HepG2 (cell line): ENCODE measurements at regions not wholly inside any gene's neighbourhood (a gene's known extent, or its start where the extent isn't known, plus 50 kb on each side); places are given as distances from the start of the nearest gene placed in this dataset.
A peak's percentile ranks its signal among the peaks of the same experiment; 100 is the strongest.

Experiments
- JUN ChIP-seq: sonication (generic); formaldehyde crosslinking; IDR thresholded peaks from 2 replicates; pipeline ENCODE4 v1.4.0; 2020; ENCODE audit warnings: mild to moderate bottlenecking, missing genetic modification reagents
- KDM5B ChIP-seq: sonication (generic); formaldehyde crosslinking; IDR thresholded peaks from 2 replicates; pipeline ENCODE4 v1.4.0; 2020; ENCODE audit warnings: missing genetic modification reagents, mild to moderate bottlenecking, borderline replicate concordance
- NFATC3 ChIP-seq: sonication (generic); formaldehyde crosslinking; IDR thresholded peaks from 2 replicates; pipeline ENCODE4 v1.5.1; 2020; ENCODE audit warnings: mild to moderate bottlenecking, missing genetic modification reagents
- NRL ChIP-seq: sonication (generic); formaldehyde crosslinking; IDR thresholded peaks from 2 replicates; pipeline ENCODE4 v1.5.0; 2020; ENCODE audit warnings: missing genetic modification reagents, mild to moderate bottlenecking, moderate library complexity, borderline replicate concordance
- RARA ChIP-seq: IDR thresholded peaks from 2 replicates; pipeline ENCODE4 v1.6.1; 2016; ENCODE audit warnings: missing genetic modification reagents, missing compliant biosample characterization
- RFX5 ChIP-seq: IDR thresholded peaks from 2 replicates; pipeline ENCODE4 v1.6.1; 2011; ENCODE audit warnings: low read depth, low read length, improper control_type of control experiment
- SOX5 ChIP-seq: IDR thresholded peaks from 2 replicates; pipeline ENCODE4 v1.6.1; 2016; ENCODE audit warnings: borderline replicate concordance
- TBP ChIP-seq: sonication (generic); formaldehyde crosslinking; IDR thresholded peaks from 2 replicates; pipeline ENCODE4 v1.5.0; 2020; ENCODE audit warnings: missing genetic modification reagents
- ZFYVE20 ChIP-seq: sonication (generic); formaldehyde crosslinking; IDR thresholded peaks from 2 replicates; pipeline ENCODE4 v1.8.0; 2023; ENCODE audit warnings: low read depth, mild to moderate bottlenecking, moderate library complexity, missing genetic modification reagents, borderline replicate concordance
- ZNF850 ChIP-seq: sonication (generic); formaldehyde crosslinking; conservative IDR thresholded peaks from 2 replicates; pipeline ENCODE4 v1.9.0; 2021; ENCODE audit warnings: mild to moderate bottlenecking, missing genetic modification reagents
- ZSCAN9 ChIP-seq: IDR thresholded peaks from 2 replicates; pipeline ENCODE4 v1.6.1; 2016; ENCODE audit warnings: borderline replicate concordance
- TF ChIP-seq, protein P1 (sequence below): sonication (generic); formaldehyde crosslinking; IDR thresholded peaks from 2 replicates; pipeline ENCODE4 v1.5.0; 2020; ENCODE audit warnings: missing genetic modification reagents
- TF ChIP-seq, protein P2 (sequence below): sonication (generic); formaldehyde crosslinking; IDR thresholded peaks from 2 replicates; pipeline ENCODE4 v1.9.0; 2021; ENCODE audit warnings: missing genetic modification reagents, borderline replicate concordance
- TF ChIP-seq, protein P3 (sequence below): sonication (generic); formaldehyde crosslinking; IDR thresholded peaks from 2 replicates; pipeline ENCODE4 v1.5.1; 2020; ENCODE audit warnings: mild to moderate bottlenecking, missing genetic modification reagents, borderline replicate concordance
- TF ChIP-seq, protein P4 (sequence below): IDR thresholded peaks from 2 replicates; pipeline ENCODE4 v1.4.0; 2020; ENCODE audit warnings: mild to moderate bottlenecking, missing genetic modification reagents
- TF ChIP-seq, protein P5 (sequence below): sonication (generic); formaldehyde crosslinking; IDR thresholded peaks from 2 replicates; pipeline ENCODE4 v1.5.0; 2020; ENCODE audit warnings: mild to moderate bottlenecking, missing genetic modification reagents, moderate library complexity

DNA sequence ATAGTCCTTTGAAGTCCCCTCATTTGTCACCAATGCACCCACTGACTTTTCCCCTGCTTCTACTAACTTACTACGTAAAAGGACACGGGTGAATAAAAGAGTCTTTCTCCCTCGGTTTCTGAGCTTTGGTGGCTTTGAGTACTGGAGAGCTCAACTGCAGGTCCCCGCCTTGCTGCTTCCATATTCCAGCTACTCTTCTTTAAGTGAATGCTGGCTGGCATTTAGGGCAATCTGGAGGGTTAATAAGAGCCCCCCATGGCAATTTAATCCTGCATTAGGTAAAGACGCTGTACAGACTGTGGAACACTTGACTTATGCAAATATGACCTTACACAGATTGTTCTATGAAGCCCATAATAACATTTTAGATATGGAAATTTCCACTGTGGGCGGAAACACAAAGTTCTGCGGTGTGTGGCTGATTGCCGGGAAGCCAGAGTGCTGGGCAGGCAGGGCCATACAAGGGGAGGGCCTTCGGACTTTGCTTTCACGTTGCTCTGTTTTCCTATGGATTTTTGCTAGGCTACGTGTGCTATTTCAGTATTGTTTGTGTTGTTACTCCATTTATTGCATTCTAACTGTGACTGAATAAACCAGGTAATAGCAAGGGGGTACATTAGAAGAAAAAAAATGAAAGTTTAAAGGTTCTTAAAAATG is 97.5 kb downstream of the SLC10A2 start (continued):
- TF ChIP-seq, protein P1, sequence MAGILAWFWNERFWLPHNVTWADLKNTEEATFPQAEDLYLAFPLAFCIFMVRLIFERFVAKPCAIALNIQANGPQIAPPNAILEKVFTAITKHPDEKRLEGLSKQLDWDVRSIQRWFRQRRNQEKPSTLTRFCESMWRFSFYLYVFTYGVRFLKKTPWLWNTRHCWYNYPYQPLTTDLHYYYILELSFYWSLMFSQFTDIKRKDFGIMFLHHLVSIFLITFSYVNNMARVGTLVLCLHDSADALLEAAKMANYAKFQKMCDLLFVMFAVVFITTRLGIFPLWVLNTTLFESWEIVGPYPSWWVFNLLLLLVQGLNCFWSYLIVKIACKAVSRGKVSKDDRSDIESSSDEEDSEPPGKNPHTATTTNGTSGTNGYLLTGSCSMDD (CRISPR knock-in tag): no peak
- TF ChIP-seq, protein P2, sequence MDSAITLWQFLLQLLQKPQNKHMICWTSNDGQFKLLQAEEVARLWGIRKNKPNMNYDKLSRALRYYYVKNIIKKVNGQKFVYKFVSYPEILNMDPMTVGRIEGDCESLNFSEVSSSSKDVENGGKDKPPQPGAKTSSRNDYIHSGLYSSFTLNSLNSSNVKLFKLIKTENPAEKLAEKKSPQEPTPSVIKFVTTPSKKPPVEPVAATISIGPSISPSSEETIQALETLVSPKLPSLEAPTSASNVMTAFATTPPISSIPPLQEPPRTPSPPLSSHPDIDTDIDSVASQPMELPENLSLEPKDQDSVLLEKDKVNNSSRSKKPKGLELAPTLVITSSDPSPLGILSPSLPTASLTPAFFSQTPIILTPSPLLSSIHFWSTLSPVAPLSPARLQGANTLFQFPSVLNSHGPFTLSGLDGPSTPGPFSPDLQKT (CRISPR knock-in tag): no peak
- TF ChIP-seq RFX5 (no peak), SOX5 (CRISPR knock-in tag) (peak; percentile 29; the same call in 1 of the 2 replicates), JUN (CRISPR knock-in tag) (no peak), ZSCAN9 (no peak), ZNF850 (CRISPR knock-in tag) (no peak), TBP (CRISPR knock-in tag) (no peak), RARA (CRISPR knock-in tag) (peak; percentile 17; the same call in 1 of the 2 replicates), ZFYVE20 (CRISPR knock-in tag) (no peak), NRL (CRISPR knock-in tag) (no peak), NFATC3 (CRISPR knock-in tag) (no peak), KDM5B (no peak)
- TF ChIP-seq, protein P3, sequence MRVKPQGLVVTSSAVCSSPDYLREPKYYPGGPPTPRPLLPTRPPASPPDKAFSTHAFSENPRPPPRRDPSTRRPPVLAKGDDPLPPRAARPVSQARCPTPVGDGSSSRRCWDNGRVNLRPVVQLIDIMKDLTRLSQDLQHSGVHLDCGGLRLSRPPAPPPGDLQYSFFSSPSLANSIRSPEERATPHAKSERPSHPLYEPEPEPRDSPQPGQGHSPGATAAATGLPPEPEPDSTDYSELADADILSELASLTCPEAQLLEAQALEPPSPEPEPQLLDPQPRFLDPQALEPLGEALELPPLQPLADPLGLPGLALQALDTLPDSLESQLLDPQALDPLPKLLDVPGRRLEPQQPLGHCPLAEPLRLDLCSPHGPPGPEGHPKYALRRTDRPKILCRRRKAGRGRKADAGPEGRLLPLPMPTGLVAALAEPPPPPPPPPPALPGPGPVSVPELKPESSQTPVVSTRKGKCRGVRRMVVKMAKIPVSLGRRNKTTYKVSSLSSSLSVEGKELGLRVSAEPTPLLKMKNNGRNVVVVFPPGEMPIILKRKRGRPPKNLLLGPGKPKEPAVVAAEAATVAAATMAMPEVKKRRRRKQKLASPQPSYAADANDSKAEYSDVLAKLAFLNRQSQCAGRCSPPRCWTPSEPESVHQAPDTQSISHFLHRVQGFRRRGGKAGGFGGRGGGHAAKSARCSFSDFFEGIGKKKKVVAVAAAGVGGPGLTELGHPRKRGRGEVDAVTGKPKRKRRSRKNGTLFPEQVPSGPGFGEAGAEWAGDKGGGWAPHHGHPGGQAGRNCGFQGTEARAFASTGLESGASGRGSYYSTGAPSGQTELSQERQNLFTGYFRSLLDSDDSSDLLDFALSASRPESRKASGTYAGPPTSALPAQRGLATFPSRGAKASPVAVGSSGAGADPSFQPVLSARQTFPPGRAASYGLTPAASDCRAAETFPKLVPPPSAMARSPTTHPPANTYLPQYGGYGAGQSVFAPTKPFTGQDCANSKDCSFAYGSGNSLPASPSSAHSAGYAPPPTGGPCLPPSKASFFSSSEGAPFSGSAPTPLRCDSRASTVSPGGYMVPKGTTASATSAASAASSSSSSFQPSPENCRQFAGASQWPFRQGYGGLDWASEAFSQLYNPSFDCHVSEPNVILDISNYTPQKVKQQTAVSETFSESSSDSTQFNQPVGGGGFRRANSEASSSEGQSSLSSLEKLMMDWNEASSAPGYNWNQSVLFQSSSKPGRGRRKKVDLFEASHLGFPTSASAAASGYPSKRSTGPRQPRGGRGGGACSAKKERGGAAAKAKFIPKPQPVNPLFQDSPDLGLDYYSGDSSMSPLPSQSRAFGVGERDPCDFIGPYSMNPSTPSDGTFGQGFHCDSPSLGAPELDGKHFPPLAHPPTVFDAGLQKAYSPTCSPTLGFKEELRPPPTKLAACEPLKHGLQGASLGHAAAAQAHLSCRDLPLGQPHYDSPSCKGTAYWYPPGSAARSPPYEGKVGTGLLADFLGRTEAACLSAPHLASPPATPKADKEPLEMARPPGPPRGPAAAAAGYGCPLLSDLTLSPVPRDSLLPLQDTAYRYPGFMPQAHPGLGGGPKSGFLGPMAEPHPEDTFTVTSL (CRISPR knock-in tag): peak; percentile 54; the same call in 1 of the 2 replicates
- TF ChIP-seq, protein P4, sequence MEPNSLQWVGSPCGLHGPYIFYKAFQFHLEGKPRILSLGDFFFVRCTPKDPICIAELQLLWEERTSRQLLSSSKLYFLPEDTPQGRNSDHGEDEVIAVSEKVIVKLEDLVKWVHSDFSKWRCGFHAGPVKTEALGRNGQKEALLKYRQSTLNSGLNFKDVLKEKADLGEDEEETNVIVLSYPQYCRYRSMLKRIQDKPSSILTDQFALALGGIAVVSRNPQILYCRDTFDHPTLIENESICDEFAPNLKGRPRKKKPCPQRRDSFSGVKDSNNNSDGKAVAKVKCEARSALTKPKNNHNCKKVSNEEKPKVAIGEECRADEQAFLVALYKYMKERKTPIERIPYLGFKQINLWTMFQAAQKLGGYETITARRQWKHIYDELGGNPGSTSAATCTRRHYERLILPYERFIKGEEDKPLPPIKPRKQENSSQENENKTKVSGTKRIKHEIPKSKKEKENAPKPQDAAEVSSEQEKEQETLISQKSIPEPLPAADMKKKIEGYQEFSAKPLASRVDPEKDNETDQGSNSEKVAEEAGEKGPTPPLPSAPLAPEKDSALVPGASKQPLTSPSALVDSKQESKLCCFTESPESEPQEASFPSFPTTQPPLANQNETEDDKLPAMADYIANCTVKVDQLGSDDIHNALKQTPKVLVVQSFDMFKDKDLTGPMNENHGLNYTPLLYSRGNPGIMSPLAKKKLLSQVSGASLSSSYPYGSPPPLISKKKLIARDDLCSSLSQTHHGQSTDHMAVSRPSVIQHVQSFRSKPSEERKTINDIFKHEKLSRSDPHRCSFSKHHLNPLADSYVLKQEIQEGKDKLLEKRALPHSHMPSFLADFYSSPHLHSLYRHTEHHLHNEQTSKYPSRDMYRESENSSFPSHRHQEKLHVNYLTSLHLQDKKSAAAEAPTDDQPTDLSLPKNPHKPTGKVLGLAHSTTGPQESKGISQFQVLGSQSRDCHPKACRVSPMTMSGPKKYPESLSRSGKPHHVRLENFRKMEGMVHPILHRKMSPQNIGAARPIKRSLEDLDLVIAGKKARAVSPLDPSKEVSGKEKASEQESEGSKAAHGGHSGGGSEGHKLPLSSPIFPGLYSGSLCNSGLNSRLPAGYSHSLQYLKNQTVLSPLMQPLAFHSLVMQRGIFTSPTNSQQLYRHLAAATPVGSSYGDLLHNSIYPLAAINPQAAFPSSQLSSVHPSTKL (CRISPR knock-in tag): peak; percentile 73
- TF ChIP-seq, protein P5, sequence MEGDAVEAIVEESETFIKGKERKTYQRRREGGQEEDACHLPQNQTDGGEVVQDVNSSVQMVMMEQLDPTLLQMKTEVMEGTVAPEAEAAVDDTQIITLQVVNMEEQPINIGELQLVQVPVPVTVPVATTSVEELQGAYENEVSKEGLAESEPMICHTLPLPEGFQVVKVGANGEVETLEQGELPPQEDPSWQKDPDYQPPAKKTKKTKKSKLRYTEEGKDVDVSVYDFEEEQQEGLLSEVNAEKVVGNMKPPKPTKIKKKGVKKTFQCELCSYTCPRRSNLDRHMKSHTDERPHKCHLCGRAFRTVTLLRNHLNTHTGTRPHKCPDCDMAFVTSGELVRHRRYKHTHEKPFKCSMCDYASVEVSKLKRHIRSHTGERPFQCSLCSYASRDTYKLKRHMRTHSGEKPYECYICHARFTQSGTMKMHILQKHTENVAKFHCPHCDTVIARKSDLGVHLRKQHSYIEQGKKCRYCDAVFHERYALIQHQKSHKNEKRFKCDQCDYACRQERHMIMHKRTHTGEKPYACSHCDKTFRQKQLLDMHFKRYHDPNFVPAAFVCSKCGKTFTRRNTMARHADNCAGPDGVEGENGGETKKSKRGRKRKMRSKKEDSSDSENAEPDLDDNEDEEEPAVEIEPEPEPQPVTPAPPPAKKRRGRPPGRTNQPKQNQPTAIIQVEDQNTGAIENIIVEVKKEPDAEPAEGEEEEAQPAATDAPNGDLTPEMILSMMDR (CRISPR knock-in tag): no peak
